Suprapubic skin (tissue), 4 donors: ENCODE measurements at regions not wholly inside any gene's neighbourhood (a gene's known extent, or its start where the extent isn't known, plus 50 kb on each side); places are given as distances from the start of the nearest gene placed in this dataset.

Experiments
- DNase-seq, 2 donors: peaks; one replicate each; pipeline ENCODE4 v3.0.0-alpha.2; 2019; ENCODE audit warnings: low spot score in 2 of 2
- H3K27ac ChIP-seq: fragments of 200-600 bp; sonication (generic); one replicate; pipeline ENCODE4 v1.5.1; 2019
- H3K27me3 ChIP-seq: fragments of 200-600 bp; sonication (generic); one replicate; pipeline ENCODE4 v1.5.1; 2019
- H3K36me3 ChIP-seq: fragments of 200-600 bp; sonication (generic); one replicate; pipeline ENCODE4 v1.5.1; 2019
- H3K4me1 ChIP-seq: fragments of 200-600 bp; sonication (generic); one replicate; pipeline ENCODE4 v1.5.1; 2019
- H3K4me3 ChIP-seq: fragments of 200-600 bp; sonication (generic); one replicate; pipeline ENCODE4 v1.5.1; 2019; ENCODE audit warnings: mild to moderate bottlenecking
- H3K9me3 ChIP-seq: fragments of 200-600 bp; sonication (generic); one replicate; pipeline ENCODE4 v1.5.1; 2019
- CTCF ChIP-seq, 2 donors: fragments of 200-600 bp in 1 of 2; fragments of 450-650 bp in 1 of 2; sonication (generic) in 1 of 2; IDR thresholded peaks; one replicate each; pipeline ENCODE4 v1.5.1; 2016 to 2019; ENCODE audit warnings: antibody characterized with exemption in 2 of 2, mild to moderate bottlenecking in 1 of 2, moderate library complexity in 1 of 2
- EP300 ChIP-seq: sonication (generic); formaldehyde crosslinking; IDR thresholded peaks from one replicate; pipeline ENCODE4 v1.6.1; 2017; ENCODE audit warnings: antibody characterized with exemption
- POLR2A ChIP-seq, 2 donors: fragments of 450-650 bp; IDR thresholded peaks; one replicate each; pipeline ENCODE4 v1.6.1; 2017; ENCODE audit warnings: antibody characterized with exemption in 2 of 2, mild to moderate bottlenecking in 2 of 2, moderate library complexity in 2 of 2
- POLR2AphosphoS5 ChIP-seq, 3 donors: sonication (generic); formaldehyde crosslinking; IDR thresholded peaks; one replicate each; pipeline ENCODE4 v1.6.1; 2017; ENCODE audit warnings: antibody characterized with exemption in 3 of 3
- WGBS: methylation state at CpG from one replicate; pipeline ENCODE4 v1.1.5; 2018; 5-methylcytosine and 5-hydroxymethylcytosine counted together

GRCh38 chr10:125460326-125460725 is 222.6 kb downstream of the TEX36 start:
- H3K27ac ChIP-seq = no peak overlapping the region
- H3K4me3 ChIP-seq = no peak overlapping the region
- DNase-seq = no peak
- H3K27me3 ChIP-seq = peaks cover under 1% of the 10 kb centered on the region
- 92% methylated on average over 4 of the region's 4 CpGs for WGBS
- H3K9me3 ChIP-seq = no peaks in the 10 kb centered on the region
- H3K36me3 ChIP-seq = no peaks in the 10 kb centered on the region
- H3K4me1 ChIP-seq = no peaks in the 10 kb centered on the region
- TF ChIP-seq POLR2AphosphoS5 (IDR thresholded peaks at IDR 0.05) (no peak), CTCF (IDR thresholded peaks at IDR 0.05) (no peak), EP300 (no peak), POLR2A (IDR thresholded peaks at IDR 0.05) (no peak)

GRCh38 chr10:125457406-125457805 is 225.6 kb downstream of the TEX36 start:
- DNase-seq = no peak
- Histone ChIP-seq H3K27me3 (peaks cover 3% of the 10 kb centered on the region), H3K4me3 (no peak overlapping the region), H3K36me3 (no peaks in the 10 kb centered on the region), H3K9me3 (no peaks in the 10 kb centered on the region), H3K4me1 (no peaks in the 10 kb centered on the region), H3K27ac (no peak overlapping the region)
- 68% methylated on average over 5 of the region's 5 CpGs for WGBS
- no peak for TF ChIP-seq POLR2AphosphoS5 (IDR thresholded peaks at IDR 0.05)
- TF ChIP-seq POLR2A (IDR thresholded peaks at IDR 0.05) = no peak
- no peak for TF ChIP-seq CTCF (IDR thresholded peaks at IDR 0.05)
- TF ChIP-seq EP300 = no peak

GRCh38 chr10:125455855-125456254 is 227.1 kb downstream of the TEX36 start:
- TF ChIP-seq POLR2AphosphoS5 (IDR thresholded peaks at IDR 0.05) (no peak), CTCF (IDR thresholded peaks at IDR 0.05) (no peak), POLR2A (IDR thresholded peaks at IDR 0.05) (no peak)
- no peaks in the 10 kb centered on the region for H3K9me3 ChIP-seq
- no peak overlapping the region for H3K27ac ChIP-seq
- H3K27me3 ChIP-seq = peaks cover 3% of the 10 kb centered on the region
- no peak for DNase-seq
- H3K4me1 ChIP-seq = no peaks in the 10 kb centered on the region
- 42% methylated on average over 3 of the region's 3 CpGs for WGBS
- no peaks in the 10 kb centered on the region for H3K36me3 ChIP-seq
- no peak overlapping the region for H3K4me3 ChIP-seq

- Histone ChIP-seq H3K27ac (no peak overlapping the region), H3K9me3 (no peaks in the 10 kb centered on the region), H3K27me3 (peaks cover 3% of the 10 kb centered on the region), H3K4me3 (no peak overlapping the region), H3K36me3 (no peaks in the 10 kb centered on the region), H3K4me1 (no peaks in the 10 kb centered on the region)
- 53% methylated on average over 2 of the region's 2 CpGs for WGBS
- no peak for DNase-seq
- TF ChIP-seq CTCF (IDR thresholded peaks at IDR 0.05) (no peak), EP300 (no peak), POLR2AphosphoS5 (IDR thresholded peaks at IDR 0.05) (no peak), POLR2A (IDR thresholded peaks at IDR 0.05) (no peak)
Observed at GRCh38 chr10:125455431-125455830, 227.5 kb downstream of the TEX36 start.

- Histone ChIP-seq H3K27ac (no peak overlapping the region), H3K36me3 (no peaks in the 10 kb centered on the region), H3K4me3 (no peak overlapping the region), H3K27me3 (peaks cover 3% of the 10 kb centered on the region), H3K9me3 (no peaks in the 10 kb centered on the region), H3K4me1 (no peaks in the 10 kb centered on the region)
- TF ChIP-seq CTCF (IDR thresholded peaks at IDR 0.05) (no peak), POLR2A (IDR thresholded peaks at IDR 0.05) (no peak), POLR2AphosphoS5 (IDR thresholded peaks at IDR 0.05) (no peak), EP300 (no peak)
- no peak for DNase-seq
- WGBS = 83% methylated on average over 10 of the region's 10 CpGs
Observed at GRCh38 chr10:125451319-125451718, 231.6 kb downstream of the TEX36 start.
